ENCODE measurements at regions not wholly inside any gene's neighbourhood (a gene's known extent, or its start where the extent isn't known, plus 50 kb on each side); places are given as distances from the start of the nearest gene placed in this dataset.

GRCh38 chr6:144359783-144360182, 74.6 kb downstream of the UTRN start:
- Histone ChIP-seq H2BK15ac (ENCODE audit: low read depth, low read length) (no peak overlapping the region), H3K9ac (ENCODE audit: extremely low read depth, insufficient read length, low read length) (no peak overlapping the region), H3K79me1 (ENCODE audit: insufficient read depth, low read depth, low read length, poor library complexity, severe bottlenecking) (no peaks in the 10 kb centered on the region), H2AFZ (ENCODE audit: low read length) (no peak overlapping the region), H4K8ac (replicated peaks; ENCODE audit: insufficient read length, low read depth, low read length) (no peak overlapping the region), H3K23ac (ENCODE audit: insufficient read length, low read depth, low read length) (no peak overlapping the region), H3K4me1 (ENCODE audit: insufficient read depth, low read length) (peaks cover 4% of the 10 kb centered on the region), H3K79me2 (ENCODE audit: insufficient read depth, low read length) (peaks cover 5% of the 10 kb centered on the region; the same call in 1 of the 2 replicates), H3K18ac (ENCODE audit: insufficient read length, low read depth, low read length) (no peak overlapping the region), H3T11ph (ENCODE audit: low read length) (no peak overlapping the region), H3K9me3 (ENCODE audit: control insufficient read depth, low read depth, low read length) (no peaks in the 10 kb centered on the region), H2BK20ac (ENCODE audit: low read depth, low read length, poor library complexity, severe bottlenecking) (no peak overlapping the region), H4K5ac (ENCODE audit: insufficient read length, low read depth, low read length) (no peak overlapping the region), H2BK12ac (ENCODE audit: insufficient read length, low read depth, low read length) (no peak overlapping the region), H3K27ac (ENCODE audit: insufficient read length, low read depth, low read length) (no peak overlapping the region), H3K27me3 (ENCODE audit: insufficient read depth, low read length) (no peaks in the 10 kb centered on the region), H2BK120ac (ENCODE audit: low read depth, low read length, poor library complexity, severe bottlenecking) (no peak overlapping the region), H3K56ac (ENCODE audit: insufficient read length, low read depth, low read length) (no peak overlapping the region), H3K14ac (ENCODE audit: insufficient read depth, low read length) (no peak overlapping the region), H3K4me2 (ENCODE audit: insufficient read depth, insufficient read length, low read length) (no peak overlapping the region), H3K4ac (ENCODE audit: low read depth, low read length) (no peak overlapping the region), H4K20me1 (ENCODE audit: control insufficient read depth, insufficient read depth, insufficient read length) (no peaks in the 10 kb centered on the region), H3K23me2 (ENCODE audit: insufficient read length, low read depth, low read length, poor library complexity, severe bottlenecking) (no peaks in the 10 kb centered on the region), H2BK5ac (ENCODE audit: insufficient read length, low read length) (no peak overlapping the region), H2AK5ac (ENCODE audit: insufficient read length, low read length) (no peak overlapping the region), H4K91ac (ENCODE audit: insufficient read length, low read depth, low read length) (no peak overlapping the region)
- Mint-ChIP-seq H3K36me3 (ENCODE audit: insufficient read depth in 1 of 3, low read depth in 3 of 3) (no peaks in the 10 kb centered on the region), H3K27me3 (ENCODE audit: low read depth) (no peaks in the 10 kb centered on the region), H3K9me3 (no peaks in the 10 kb centered on the region), H3K27ac (no peak overlapping the region; a peak in 1 of 7 replicates), H3K4me1 (peaks cover 17 to 18% of the 10 kb centered on the region in 2 experiments; a peak in 3 of 4 replicates), H3K4me3 (no peak overlapping the region)
- no peak for TF ChIP-seq CTCF (conservative IDR thresholded peaks at IDR 0.05)
- WGBS (ENCODE audit: extremely low coverage, insufficient read length, low lambda C conversion rate): no CpG with 5 or more reads among the region's 1 CpG
- DNase-seq: no peak

All from H9 (cell line).